ENCODE measurements at regions not wholly inside any gene's neighbourhood (a gene's known extent, or its start where the extent isn't known, plus 50 kb on each side); places are given as distances from the start of the nearest gene placed in this dataset.

DNA sequence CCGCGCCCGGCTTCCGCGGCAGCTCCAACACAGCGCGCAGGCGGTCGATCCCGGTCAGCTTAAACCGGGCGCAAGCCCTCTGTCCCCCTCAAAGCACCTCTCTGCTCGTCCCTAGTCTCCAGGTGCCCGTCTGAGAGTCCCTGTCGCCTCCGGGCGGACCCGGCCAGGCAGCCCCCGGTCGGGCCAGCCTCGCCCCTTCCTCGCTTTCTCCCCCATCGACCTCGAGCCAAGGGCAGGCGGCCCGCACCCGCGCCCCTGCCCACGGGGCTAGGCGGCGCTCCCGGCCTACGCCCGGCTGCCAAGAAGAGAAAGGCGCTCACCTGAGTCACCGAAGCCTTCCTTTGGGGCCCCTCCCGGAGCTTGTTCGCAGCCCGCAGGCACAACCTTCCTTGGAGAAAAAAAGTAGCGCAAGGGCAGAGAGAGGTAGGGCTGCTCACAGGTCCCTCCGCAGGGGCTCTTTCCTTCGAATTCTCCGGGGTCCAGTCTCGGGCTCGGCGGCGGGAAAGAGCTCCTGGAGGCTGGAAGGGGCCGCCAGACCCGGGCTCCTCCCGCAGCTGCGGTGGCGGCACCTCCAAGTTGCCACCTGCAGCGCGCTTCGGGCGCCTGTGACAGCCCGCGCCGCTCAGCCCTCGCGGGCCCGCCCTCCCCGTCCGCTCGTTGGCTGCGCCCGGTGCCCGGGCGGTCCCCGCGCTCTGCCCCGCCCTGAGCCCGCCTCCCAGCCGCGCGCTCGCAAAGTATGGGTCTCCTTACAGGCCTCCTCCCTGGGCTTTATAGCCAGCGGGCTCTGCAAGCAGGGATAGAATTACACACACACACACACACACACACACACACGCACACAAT, 86.5 kb upstream of the EPB41L3 start:
- ChIA-PET CTCF (no interaction called here), POLR2A (no interaction called here)
- DNase-seq (ENCODE audit: low read depth, low spot score), result no peak
- H3K4me3 ChIP-seq (ENCODE audit: low read depth, low read length), result peak overlapping the region; percentile 55
- TF ChIP-seq, protein P1, sequence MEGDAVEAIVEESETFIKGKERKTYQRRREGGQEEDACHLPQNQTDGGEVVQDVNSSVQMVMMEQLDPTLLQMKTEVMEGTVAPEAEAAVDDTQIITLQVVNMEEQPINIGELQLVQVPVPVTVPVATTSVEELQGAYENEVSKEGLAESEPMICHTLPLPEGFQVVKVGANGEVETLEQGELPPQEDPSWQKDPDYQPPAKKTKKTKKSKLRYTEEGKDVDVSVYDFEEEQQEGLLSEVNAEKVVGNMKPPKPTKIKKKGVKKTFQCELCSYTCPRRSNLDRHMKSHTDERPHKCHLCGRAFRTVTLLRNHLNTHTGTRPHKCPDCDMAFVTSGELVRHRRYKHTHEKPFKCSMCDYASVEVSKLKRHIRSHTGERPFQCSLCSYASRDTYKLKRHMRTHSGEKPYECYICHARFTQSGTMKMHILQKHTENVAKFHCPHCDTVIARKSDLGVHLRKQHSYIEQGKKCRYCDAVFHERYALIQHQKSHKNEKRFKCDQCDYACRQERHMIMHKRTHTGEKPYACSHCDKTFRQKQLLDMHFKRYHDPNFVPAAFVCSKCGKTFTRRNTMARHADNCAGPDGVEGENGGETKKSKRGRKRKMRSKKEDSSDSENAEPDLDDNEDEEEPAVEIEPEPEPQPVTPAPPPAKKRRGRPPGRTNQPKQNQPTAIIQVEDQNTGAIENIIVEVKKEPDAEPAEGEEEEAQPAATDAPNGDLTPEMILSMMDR (IDR thresholded peaks at IDR 0.05; ENCODE audit: insufficient read depth, low read length, missing control alignments), result no peak

DNA sequence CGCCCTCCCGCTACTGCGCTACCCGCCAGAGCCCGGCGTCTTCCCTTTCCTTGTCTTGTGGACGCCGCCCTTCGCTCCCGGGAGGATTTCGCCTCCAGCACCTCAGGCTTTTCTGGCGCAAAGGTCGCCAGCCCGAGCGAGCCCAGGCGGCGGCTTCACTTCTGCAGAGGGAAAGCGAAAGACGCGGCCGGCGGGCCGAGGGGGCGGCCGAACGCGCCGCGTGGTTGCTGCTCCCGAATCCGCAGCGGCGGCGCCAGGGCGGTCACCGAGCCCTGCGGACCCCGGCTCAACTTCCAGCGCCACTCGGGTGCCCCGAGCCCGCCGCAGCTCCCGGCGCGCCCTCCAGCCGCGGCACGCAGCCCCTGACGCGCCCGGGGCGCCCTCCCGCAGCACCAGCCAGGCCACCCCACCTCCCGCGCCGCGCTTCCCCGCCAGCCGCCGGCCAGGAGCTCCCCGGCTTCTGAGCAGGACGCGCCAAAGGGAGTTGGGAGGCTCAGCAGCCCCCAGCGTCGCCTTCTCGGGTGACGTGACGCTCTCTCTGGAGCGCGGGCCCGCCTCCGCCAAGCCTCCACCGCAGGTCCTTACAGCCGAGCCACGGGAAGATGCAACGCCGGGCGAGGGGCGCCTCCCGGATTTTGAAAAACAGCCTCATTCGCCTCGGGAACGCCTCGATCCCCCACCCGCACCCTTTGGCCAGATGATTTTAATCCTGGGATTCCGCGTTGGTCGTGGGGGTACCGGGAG, 84.9 kb upstream of the EPB41L3 start:
- TF ChIP-seq, protein P1 (IDR thresholded peaks at IDR 0.05; ENCODE audit: insufficient read depth, low read length, missing control alignments), result no peak
- peak overlapping the region; percentile 55 for H3K4me3 ChIP-seq (ENCODE audit: low read depth, low read length)
- POLR2A ChIA-PET, result no interaction called here
- CTCF ChIA-PET, result no interaction called here
- DNase-seq (ENCODE audit: low read depth, low spot score), result no peak

DNA sequence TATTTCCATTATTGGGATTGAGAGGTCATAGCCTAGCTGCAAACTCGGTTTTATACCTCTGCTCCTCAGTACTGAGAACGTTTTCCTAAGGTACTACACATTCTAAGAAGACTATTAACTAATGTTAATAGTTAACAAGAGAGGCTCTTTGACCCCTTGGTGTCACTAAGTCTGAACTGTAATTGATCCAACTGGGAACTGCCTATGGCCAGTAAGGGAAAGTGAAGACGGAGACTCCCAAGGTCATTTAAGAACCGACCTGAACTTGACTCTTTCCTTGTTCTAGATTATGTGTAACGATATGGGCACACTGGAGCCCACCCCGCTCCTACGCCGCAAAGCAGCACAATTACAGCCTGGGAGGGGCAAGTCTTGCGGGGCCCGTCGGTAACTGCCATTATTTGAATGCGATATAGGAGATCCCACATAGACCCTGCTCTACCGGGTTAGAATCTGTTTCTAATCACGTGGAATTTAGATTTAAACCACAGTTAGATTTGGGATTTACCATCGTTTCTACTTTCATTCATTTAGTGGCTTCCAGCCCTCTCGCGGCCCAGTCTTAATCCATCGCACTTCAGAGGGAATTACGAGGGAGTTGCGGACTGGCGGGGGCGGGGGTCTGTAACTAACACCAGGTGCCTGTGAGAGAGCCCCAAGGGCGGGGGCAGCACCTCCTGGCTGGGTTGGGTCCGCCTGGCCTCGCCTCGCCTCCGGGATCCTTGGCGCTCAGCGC, 84.1 kb upstream of the EPB41L3 start:
- TF ChIP-seq, protein P1 (IDR thresholded peaks at IDR 0.05; ENCODE audit: insufficient read depth, low read length, missing control alignments), result no peak
- ChIA-PET CTCF (no interaction called here), POLR2A (no interaction called here)
- peak overlapping the region; percentile 55 for H3K4me3 ChIP-seq (ENCODE audit: low read depth, low read length)
- no peak for DNase-seq (ENCODE audit: low read depth, low spot score)

DNA sequence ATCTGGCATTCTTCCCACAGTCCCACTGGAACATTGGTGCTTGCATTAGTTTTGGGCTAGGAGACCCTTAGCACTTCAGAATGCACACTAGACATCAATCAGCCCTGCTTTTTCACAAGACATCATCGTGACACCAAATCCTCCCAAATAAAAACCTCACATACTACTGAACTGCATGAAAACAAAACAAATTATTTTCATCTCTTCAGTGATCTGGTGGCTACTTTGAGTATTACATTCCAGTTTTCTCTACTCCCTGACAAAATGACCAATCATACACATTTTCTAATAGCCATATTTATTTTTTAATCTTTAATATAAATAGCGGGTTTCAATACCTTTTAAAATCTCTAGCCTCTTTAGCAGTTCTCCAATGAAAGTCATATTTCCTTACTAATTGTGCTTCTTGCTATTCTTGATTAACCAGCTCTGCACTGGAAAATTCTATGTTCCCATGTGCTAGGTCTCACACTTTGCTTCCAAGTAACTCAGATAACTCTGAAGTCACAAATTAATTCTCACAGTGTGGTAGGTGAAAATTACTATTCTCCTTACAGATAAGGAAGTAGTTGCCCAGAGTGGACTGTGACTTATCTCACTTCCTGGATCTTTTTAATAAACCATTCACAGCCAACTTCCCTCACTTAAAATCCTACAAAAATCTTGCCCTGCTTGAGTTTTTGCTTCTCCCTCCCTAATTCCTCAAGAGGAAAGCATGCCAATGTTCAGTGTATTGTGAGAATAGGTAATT, 82.5 kb upstream of the EPB41L3 start:
- ChIA-PET CTCF (no interaction called here), POLR2A (no interaction called here)
- H3K4me3 ChIP-seq (ENCODE audit: low read depth, low read length), result no peak overlapping the region
- no peak for DNase-seq (ENCODE audit: low read depth, low spot score)
- TF ChIP-seq, protein P1 (IDR thresholded peaks at IDR 0.05; ENCODE audit: insufficient read depth, low read length, missing control alignments), result no peak

DNA sequence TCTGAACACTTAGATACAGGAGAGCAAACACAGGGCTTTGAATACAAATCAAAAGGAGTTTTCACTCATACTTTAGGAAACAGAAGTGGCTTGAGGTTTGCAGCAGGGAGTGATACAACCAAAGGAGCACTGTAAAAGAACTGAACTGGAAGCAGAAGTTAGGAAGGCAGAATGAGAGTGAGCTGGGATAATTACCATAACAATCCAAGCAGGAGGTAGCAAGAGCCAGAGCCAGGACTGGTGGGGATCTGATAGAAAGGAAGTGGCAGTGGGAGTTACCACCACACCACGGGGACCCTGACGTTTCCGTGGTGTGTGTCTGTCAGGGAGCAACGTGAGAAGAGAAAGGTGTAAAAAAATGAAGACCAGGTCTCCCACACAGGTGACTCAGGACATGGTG, 81.3 kb upstream of the EPB41L3 start:
- TF ChIP-seq, protein P1 (IDR thresholded peaks at IDR 0.05; ENCODE audit: insufficient read depth, low read length, missing control alignments), result no peak
- ChIA-PET CTCF (no interaction called here), POLR2A (no interaction called here)
- no peak for DNase-seq (ENCODE audit: low read depth, low spot score)
- H3K4me3 ChIP-seq (ENCODE audit: low read depth, low read length), result no peak overlapping the region
